Adrenal gland (tissue), 9 donors: ENCODE measurements at regions not wholly inside any gene's neighbourhood (a gene's known extent, or its start where the extent isn't known, plus 50 kb on each side); places are given as distances from the start of the nearest gene placed in this dataset.

Source experiments
- DNase-seq, 7 donors: peaks; one replicate each; pipeline ENCODE4 v3.0.0-alpha.2; 2019 to 2020
- H3K27ac ChIP-seq, 5 donors: fragments of 200-600 bp; sonication (generic) in 4 of 5; 1 replicate in 3 of 5; 2 replicates in 2 of 5; pipeline versions ENCODE4 v1.5.1 to v1.8.0; 2016 to 2020; ENCODE audit warnings: mild to moderate bottlenecking in 1 of 5
- H3K27me3 ChIP-seq: fragments of 200-600 bp; 2 replicates; pipeline ENCODE4 v1.8.0; 2021
- H3K36me3 ChIP-seq, 2 donors: fragments of 200-600 bp; replicated peaks in 1 of 2; 1 replicate in 1 of 2; 2 replicates in 1 of 2; pipeline versions ENCODE4 v1.5.1 to v1.8.0; 2018 to 2022
- H3K4me1 ChIP-seq, 2 donors: fragments of 200-600 bp; replicated peaks in 1 of 2; 1 replicate in 1 of 2; 2 replicates in 1 of 2; pipeline versions ENCODE4 v1.5.1 to v1.8.0; 2018 to 2021
- H3K4me3 ChIP-seq, 4 donors: fragments of 200-600 bp; sonication (generic) in 3 of 4; one replicate each; pipeline ENCODE4 v1.5.1; 2016 to 2018
- H3K9me3 ChIP-seq, 3 donors: fragments of 200-600 bp; sonication (generic) in 1 of 3; replicated peaks in 1 of 3; 1 replicate in 2 of 3; 2 replicates in 1 of 3; pipeline versions ENCODE4 v1.5.1 to v1.8.0; 2016 to 2021
- POLR2A ChIP-seq, 2 donors: fragments of 450-650 bp; IDR thresholded peaks; one replicate each; pipeline ENCODE4 v1.6.1; 2017; ENCODE audit warnings: antibody characterized with exemption in 2 of 2, mild to moderate bottlenecking in 2 of 2, moderate library complexity in 1 of 2
- WGBS, 4 donors: extraction: QIAGEN DNeasy Blood & Tissue Kit in 2 of 4; methylation state at CpG; one replicate each; pipeline versions ENCODE4 v1.1.5 to v1.1.7; 2013 to 2017; 5-methylcytosine and 5-hydroxymethylcytosine counted together
- intact Hi-C, 2 donors: fragments of 100-400 bp; cut with DNase I; formaldehyde crosslinking; loops; one replicate each; pipeline versions ENCODE4 v1.14.1 to v1.15.0; 2022 to 2023
- TF ChIP-seq, protein P1 (sequence below), 6 experiments: fragments of 450-650 bp in 4 of 6; fragments of 200-600 bp in 2 of 6; sonication (generic) in 1 of 6; IDR thresholded peaks; 1 replicate in 5 of 6; 2 replicates in 1 of 6; pipeline versions ENCODE4 v1.5.1 to v1.8.0; 2016 to 2021; ENCODE audit warnings: antibody characterized with exemption in 6 of 6, mild to moderate bottlenecking in 2 of 6, moderate library complexity in 1 of 6
- donor health status: healthy with polysubstance abuse.
- donor health status: Bipolar disorder and iron deficiency.
- donor health status: DM: yes; HTN: yes; CAD: no.
- donor health status: DM: no; HTN: no; CAD: no.
- donor health status: DM: no; HTN: no; CAD: no.

DNA sequence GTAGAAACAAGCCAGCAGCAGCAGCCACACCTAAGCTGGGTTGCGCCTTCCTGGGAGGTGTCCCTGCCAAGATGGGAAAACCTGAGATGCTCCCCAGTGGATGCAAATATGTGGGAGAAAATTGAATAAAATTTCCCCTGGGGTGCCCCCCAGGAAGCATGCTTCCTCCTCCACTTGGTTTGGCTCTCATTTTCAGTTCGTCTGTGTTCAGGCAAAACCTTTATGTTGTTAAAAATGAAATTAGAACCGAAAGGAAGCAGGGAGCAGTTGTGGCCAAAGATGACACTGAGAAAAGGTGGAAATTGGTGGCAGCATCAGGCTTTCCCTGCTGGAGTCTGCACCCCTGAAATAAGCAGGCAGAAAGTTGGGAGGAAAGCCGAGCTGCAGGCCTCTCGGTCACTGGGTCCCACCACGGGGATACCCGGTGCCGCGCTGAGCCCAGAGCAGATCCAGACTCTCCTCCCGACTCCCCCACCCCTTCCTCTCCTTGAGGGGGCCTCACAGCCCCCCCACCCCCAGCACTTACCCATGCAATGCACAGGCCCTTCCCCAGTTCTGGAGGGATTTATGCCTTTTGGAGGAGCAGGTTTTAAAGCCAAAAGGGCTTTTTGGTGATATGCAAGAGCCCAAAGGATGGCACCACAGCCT, 267.7 kb upstream of the SPRED2 start:
- no peak for DNase-seq
- WGBS, 4 donors: 70 to 84% (median 76%) methylated on average over 6 to 10 of the region's 10 CpGs
- no peak for TF ChIP-seq POLR2A (IDR thresholded peaks at IDR 0.05)
- TF ChIP-seq, protein P1, sequence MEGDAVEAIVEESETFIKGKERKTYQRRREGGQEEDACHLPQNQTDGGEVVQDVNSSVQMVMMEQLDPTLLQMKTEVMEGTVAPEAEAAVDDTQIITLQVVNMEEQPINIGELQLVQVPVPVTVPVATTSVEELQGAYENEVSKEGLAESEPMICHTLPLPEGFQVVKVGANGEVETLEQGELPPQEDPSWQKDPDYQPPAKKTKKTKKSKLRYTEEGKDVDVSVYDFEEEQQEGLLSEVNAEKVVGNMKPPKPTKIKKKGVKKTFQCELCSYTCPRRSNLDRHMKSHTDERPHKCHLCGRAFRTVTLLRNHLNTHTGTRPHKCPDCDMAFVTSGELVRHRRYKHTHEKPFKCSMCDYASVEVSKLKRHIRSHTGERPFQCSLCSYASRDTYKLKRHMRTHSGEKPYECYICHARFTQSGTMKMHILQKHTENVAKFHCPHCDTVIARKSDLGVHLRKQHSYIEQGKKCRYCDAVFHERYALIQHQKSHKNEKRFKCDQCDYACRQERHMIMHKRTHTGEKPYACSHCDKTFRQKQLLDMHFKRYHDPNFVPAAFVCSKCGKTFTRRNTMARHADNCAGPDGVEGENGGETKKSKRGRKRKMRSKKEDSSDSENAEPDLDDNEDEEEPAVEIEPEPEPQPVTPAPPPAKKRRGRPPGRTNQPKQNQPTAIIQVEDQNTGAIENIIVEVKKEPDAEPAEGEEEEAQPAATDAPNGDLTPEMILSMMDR (IDR thresholded peaks at IDR 0.05): no peak
- Histone ChIP-seq H3K36me3 (no peaks in the 10 kb centered on the region), H3K4me1 (no peaks in the 10 kb centered on the region), H3K27me3 (no peaks in the 10 kb centered on the region), H3K27ac (no peak overlapping the region), H3K4me3 (no peak overlapping the region), H3K9me3 (no peaks in the 10 kb centered on the region)
- intact Hi-C loops: no loop called here

- no peaks in the 10 kb centered on the region for H3K9me3 ChIP-seq
- no peak for DNase-seq
- WGBS, 4 donors: 66 to 79% (median 74%) methylated on average over 5 of the region's 5 CpGs
- no peaks in the 10 kb centered on the region for H3K27me3 ChIP-seq
- H3K27ac ChIP-seq: no peak overlapping the region
- H3K36me3 ChIP-seq: no peaks in the 10 kb centered on the region
- H3K4me3 ChIP-seq: no peak overlapping the region
- no peak for TF ChIP-seq POLR2A (IDR thresholded peaks at IDR 0.05)
- TF ChIP-seq, protein P1 (IDR thresholded peaks at IDR 0.05): no peak
- no peaks in the 10 kb centered on the region for H3K4me1 ChIP-seq
- intact Hi-C loops: no loop called here
These were observed 259.4 kb upstream of the SPRED2 start for GRCh38 chr2:65691816-65692215.

DNA sequence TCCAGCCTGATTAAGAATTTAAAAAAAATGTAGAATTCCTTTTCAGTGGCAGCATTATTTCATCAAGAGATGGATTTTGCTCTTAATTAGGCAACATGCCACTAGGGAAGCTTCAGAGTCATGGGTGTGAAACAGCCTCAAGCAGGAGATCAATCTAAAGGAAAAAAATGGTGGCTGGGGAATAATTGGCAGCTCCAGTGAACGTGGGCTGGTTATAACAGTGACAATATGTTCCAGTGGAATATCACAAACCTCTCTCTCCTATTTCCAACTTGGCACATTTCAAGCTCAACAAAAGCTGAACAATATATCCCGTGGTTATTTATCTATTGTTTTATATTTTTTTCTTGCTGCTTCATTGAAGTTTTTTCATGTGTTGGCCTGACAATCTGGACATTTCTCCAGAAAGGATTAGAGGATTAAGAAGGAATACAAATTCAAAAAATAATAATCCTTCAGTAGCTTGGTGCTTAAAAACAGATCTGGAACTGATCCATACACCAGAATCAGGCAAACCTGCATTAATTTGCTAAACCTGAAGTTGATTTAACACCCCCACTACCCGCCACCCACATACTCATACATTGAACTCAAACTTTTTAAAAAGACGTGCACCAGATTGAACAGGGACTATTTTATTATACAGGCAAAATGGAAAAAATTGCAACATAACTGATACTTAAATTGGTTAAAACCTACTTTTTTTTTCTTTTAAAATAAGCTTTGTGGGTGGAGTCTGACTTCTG, 255.9 kb upstream of the SPRED2 start:
- 77 to 85% (median 83%) methylated on average over 4 of the region's 4 CpGs for WGBS, 4 donors

GRCh38 chr2:65687614-65688013, 255.2 kb upstream of the SPRED2 start:
- DNase-seq: no peak
- Histone ChIP-seq H3K4me3 (no peak overlapping the region), H3K27ac (no peak overlapping the region), H3K9me3 (no peaks in the 10 kb centered on the region), H3K27me3 (no peaks in the 10 kb centered on the region), H3K4me1 (no peaks in the 10 kb centered on the region), H3K36me3 (no peaks in the 10 kb centered on the region)
- 85 to 90% (median 88%) methylated on average over 9 of the region's 9 CpGs for WGBS, 4 donors
- intact Hi-C loops: no loop called here
- TF ChIP-seq POLR2A (IDR thresholded peaks at IDR 0.05): no peak
- TF ChIP-seq, protein P1 (IDR thresholded peaks at IDR 0.05): no peak

More for the DNA sequence above, 255.9 kb upstream of the SPRED2 start:
- Histone ChIP-seq H3K4me3 (no peak overlapping the region), H3K27me3 (no peaks in the 10 kb centered on the region), H3K4me1 (no peaks in the 10 kb centered on the region), H3K9me3 (no peaks in the 10 kb centered on the region), H3K36me3 (no peaks in the 10 kb centered on the region), H3K27ac (no peak overlapping the region)
- DNase-seq: no peak
- TF ChIP-seq POLR2A (IDR thresholded peaks at IDR 0.05): no peak
- TF ChIP-seq, protein P1 (IDR thresholded peaks at IDR 0.05): no peak
- intact Hi-C loops: no loop called here
